Hypothalamus (tissue), 51 donors: ENCODE measurements at regions not wholly inside any gene's neighbourhood (a gene's known extent, or its start where the extent isn't known, plus 50 kb on each side); places are given as distances from the start of the nearest gene placed in this dataset.

Experiments used
- DNase-seq, 51 donors: peaks; one replicate each; lab custom pipeline; 2025; lab: John Stamatoyannopoulos, UW

- DNase-seq = no peak
These were observed 372.4 kb upstream of the CCDC179 start for GRCh38 chr11:23232652-23233051.

- DNase-seq = no peak
These were observed 372.8 kb upstream of the CCDC179 start for GRCh38 chr11:23233075-23233474.

GRCh38 chr11:23236826-23237555, 376.7 kb upstream of the CCDC179 start:
- DNase-seq = no peak

GRCh38 chr11:23252426-23252825, 392.2 kb upstream of the CCDC179 start:
- DNase-seq = no peak

GRCh38 chr11:23257088-23257487, 396.8 kb upstream of the CCDC179 start:
- DNase-seq = no peak

- no peak for DNase-seq
These were observed 397.3 kb upstream of the CCDC179 start for GRCh38 chr11:23257556-23257955.

GRCh38 chr11:23263466-23263865, 403.2 kb upstream of the CCDC179 start:
- DNase-seq = no peak

GRCh38 chr11:23272095-23272494, 411.8 kb upstream of the CCDC179 start:
- DNase-seq = no peak

GRCh38 chr11:23278121-23278520, 417.8 kb upstream of the CCDC179 start:
- no peak for DNase-seq

GRCh38 chr11:23280088-23280487, 419.8 kb upstream of the CCDC179 start:
- DNase-seq = no peak

GRCh38 chr11:23283666-23284065, 423.4 kb upstream of the CCDC179 start:
- DNase-seq = no peak

- no peak for DNase-seq
These were observed 424.4 kb upstream of the CCDC179 start for GRCh38 chr11:23284631-23285030.

- DNase-seq = no peak
These were observed 427.9 kb upstream of the CCDC179 start for GRCh38 chr11:23288003-23288783.

GRCh38 chr11:23295241-23295640, 435.0 kb upstream of the CCDC179 start:
- DNase-seq = no peak

- no peak for DNase-seq
These were observed 447.8 kb upstream of the CCDC179 start for GRCh38 chr11:23308041-23308440.

- DNase-seq = no peak
These were observed 450.0 kb upstream of the CCDC179 start for GRCh38 chr11:23310276-23310675.

- DNase-seq = peak in 1 of 51 donors; percentile 7
These were observed 452.0 kb upstream of the CCDC179 start for GRCh38 chr11:23311986-23312940.

- DNase-seq = no peak
These were observed 452.7 kb upstream of the CCDC179 start for GRCh38 chr11:23313001-23313400.

- no peak for DNase-seq
These were observed 453.9 kb upstream of the CCDC179 start for GRCh38 chr11:23314162-23314561.

GRCh38 chr11:23315286-23315685, 455.0 kb upstream of the CCDC179 start:
- no peak for DNase-seq

GRCh38 chr11:23317816-23318215, 457.5 kb upstream of the CCDC179 start:
- DNase-seq = no peak
